Endothelial cell of umbilical vein (primary cell): ENCODE measurements at regions not wholly inside any gene's neighbourhood (a gene's known extent, or its start where the extent isn't known, plus 50 kb on each side); places are given as distances from the start of the nearest gene placed in this dataset.

Experiments used
- BruUV-seq: library from RNA; stranded (reverse); fragments of 400-500 nt; replicated peaks from 2 replicates; lab custom pipeline; 2021; lab: Mats Ljungman, UMichigan
- CTCF ChIA-PET: fragments of 300-600, 350-600 bp; sonication (Branson Sonifier 250); formaldehyde crosslinking; loops from one replicate; lab custom pipeline; 2021; ENCODE audit warnings: antibody characterized with exemption, inconsistent platforms; lab: Charles Lee
- POLR2A ChIA-PET: fragments of 300-600, 350-600 bp; sonication (Branson Sonifier 250); formaldehyde crosslinking; loops from one replicate; lab custom pipeline; 2021; ENCODE audit warnings: antibody characterized with exemption, inconsistent platforms; lab: Charles Lee
- DNase-seq: peaks from one replicate; pipeline ENCODE4 v3.0.0-alpha.2; 2011; ENCODE audit warnings: low read depth, low spot score
- FAIRE-seq: peaks from 2 replicates; lab custom pipeline; 2011; peaks lifted over from hg19 to GRCh38; lab: Jason Lieb, UNC
- H2AFZ ChIP-seq: 2 replicates; pipeline ENCODE4 v1.6.0; 2012; ENCODE audit warnings: low read depth, low read length, control low read depth, inconsistent platforms
- H3K27ac ChIP-seq: 2 replicates; pipeline ENCODE4 v1.5.1; 2011; ENCODE audit warnings: low read depth, mild to moderate bottlenecking, control low read depth, low read length, moderate library complexity; ENCODE audit not compliant: insufficient read depth
- H3K27me3 ChIP-seq, 2 experiments: 2 replicates each; pipeline versions ENCODE4 v1.6.0 to v1.6.1; 2011; ENCODE audit warnings: low read length in 2 of 2, mixed read lengths in 1 of 2; ENCODE audit not compliant: control insufficient read depth in 2 of 2, insufficient read depth in 2 of 2
- H3K36me3 ChIP-seq, 2 experiments: 2 replicates in 1 of 2; 3 replicates in 1 of 2; pipeline ENCODE4 v1.5.1; 2011; ENCODE audit warnings: low read length in 2 of 2, mild to moderate bottlenecking in 1 of 2, moderate library complexity in 1 of 2; ENCODE audit not compliant: control insufficient read depth in 2 of 2, insufficient read depth in 2 of 2; ENCODE audit errors: extremely low read depth in 1 of 2
- H3K4me1 ChIP-seq: 3 replicates; pipeline ENCODE4 v1.5.1; 2011; ENCODE audit warnings: mild to moderate bottlenecking, low read length; ENCODE audit not compliant: control insufficient read depth, insufficient read depth; ENCODE audit errors: extremely low read depth
- H3K4me2 ChIP-seq: 2 replicates; pipeline ENCODE4 v1.6.1; 2011; ENCODE audit warnings: low read length, control low read depth, mixed read lengths; ENCODE audit not compliant: insufficient read depth
- H3K4me3 ChIP-seq, 3 experiments: fragments of 200-600 bp in 1 of 3; sonication (generic), shearing (Covaris generic) in 1 of 3; replicated peaks in 1 of 3; 2 replicates each; pipeline ENCODE4 v1.5.1; 2011 to 2016; ENCODE audit warnings: control low read depth in 3 of 3, low read length in 3 of 3, mild to moderate bottlenecking in 2 of 3, inconsistent platforms in 1 of 3, low read depth in 1 of 3, moderate library complexity in 1 of 3; ENCODE audit not compliant: insufficient read depth in 1 of 3
- H3K79me2 ChIP-seq: 2 replicates; pipeline ENCODE4 v1.6.0; 2012; ENCODE audit warnings: low read length, inconsistent platforms; ENCODE audit not compliant: control insufficient read depth, insufficient read depth
- H3K9ac ChIP-seq: replicated peaks from 2 replicates; pipeline ENCODE3; 2011; ENCODE audit warnings: low read length, control low read depth; ENCODE audit not compliant: insufficient read depth; ENCODE audit errors: extremely low read depth
- H3K9me1 ChIP-seq: replicated peaks from 3 replicates; pipeline ENCODE4 v1.6.0; 2011; ENCODE audit warnings: mild to moderate bottlenecking, low read length; ENCODE audit not compliant: control insufficient read depth, insufficient read depth; ENCODE audit errors: extremely low read depth
- H3K9me3 ChIP-seq: replicated peaks from 2 replicates; pipeline ENCODE4 v1.5.1; 2012; ENCODE audit warnings: low read length, inconsistent platforms; ENCODE audit not compliant: control insufficient read depth, insufficient read depth
- H4K20me1 ChIP-seq: replicated peaks from 2 replicates; pipeline ENCODE3; 2011; ENCODE audit warnings: mild to moderate bottlenecking, low read length; ENCODE audit not compliant: control insufficient read depth, insufficient read depth; ENCODE audit errors: extremely low read depth
- EZH2 ChIP-seq: IDR thresholded peaks from 2 replicates; pipeline ENCODE4 v1.6.1; 2012; ENCODE audit warnings: borderline replicate concordance, low read depth, mild to moderate bottlenecking, moderate library complexity, low read length, inconsistent platforms; ENCODE audit not compliant: severe bottlenecking
- FOS ChIP-seq: IDR thresholded peaks from 2 replicates; pipeline ENCODE4 v1.6.1; 2011; ENCODE audit warnings: mild to moderate bottlenecking, low read length, moderate library complexity, borderline replicate concordance; ENCODE audit not compliant: insufficient read depth
- GATA2 ChIP-seq: IDR thresholded peaks from 2 replicates; pipeline ENCODE4 v1.7.0; 2011; ENCODE audit warnings: low read depth, mild to moderate bottlenecking, moderate library complexity, mixed read lengths, low read length; ENCODE audit not compliant: insufficient read length, insufficient read depth
- JUN ChIP-seq: IDR thresholded peaks from 2 replicates; pipeline ENCODE4 v1.6.1; 2011; ENCODE audit warnings: borderline replicate concordance, low read depth; ENCODE audit not compliant: insufficient read length, insufficient read depth
- MYC ChIP-seq: IDR thresholded peaks from one replicate; pipeline ENCODE4 v1.6.1; 2011; ENCODE audit warnings: mild to moderate bottlenecking, low read depth, low read length
- POLR2A ChIP-seq: IDR thresholded peaks from 2 replicates; pipeline ENCODE4 v1.6.1; 2012; ENCODE audit warnings: low read depth, mild to moderate bottlenecking, control low read depth, low read length
- POLR2AphosphoS5 ChIP-seq: IDR thresholded peaks from 2 replicates; pipeline ENCODE4 v1.6.1; 2012; ENCODE audit warnings: low read depth, mild to moderate bottlenecking, control low read depth, low read length, moderate library complexity; ENCODE audit not compliant: insufficient read depth
- dilution Hi-C: fragments of 300-500 bp; cut with MboI; formaldehyde crosslinking; loops from one replicate; pipeline ENCODE4 v1.15.0; 2019; ENCODE audit warnings: low sequenced_read_pairs; ENCODE audit not compliant: extremely low pct_ligation_motif_present
- intact Hi-C: fragments of 100-400 bp; cut with micrococcal nuclease; formaldehyde crosslinking; loops from one replicate; pipeline ENCODE4 v1.10.0; 2022
- TF ChIP-seq, protein P1 (sequence below): IDR thresholded peaks from 2 replicates; pipeline ENCODE4 v1.6.1; 2011; ENCODE audit not compliant: insufficient read depth, insufficient read length
- TF ChIP-seq, protein P2 (sequence below), 2 donors: IDR thresholded peaks; 1 replicate in 1 of 2; 2 replicates in 1 of 2; pipeline ENCODE4 v1.5.1; 2011; ENCODE audit warnings: low read length in 2 of 2, mild to moderate bottlenecking in 2 of 2, moderate library complexity in 2 of 2, control low read depth in 1 of 2, inconsistent platforms in 1 of 2, low read depth in 1 of 2; ENCODE audit not compliant: insufficient read depth in 1 of 2; ENCODE audit errors: extremely low read depth in 1 of 2

DNA sequence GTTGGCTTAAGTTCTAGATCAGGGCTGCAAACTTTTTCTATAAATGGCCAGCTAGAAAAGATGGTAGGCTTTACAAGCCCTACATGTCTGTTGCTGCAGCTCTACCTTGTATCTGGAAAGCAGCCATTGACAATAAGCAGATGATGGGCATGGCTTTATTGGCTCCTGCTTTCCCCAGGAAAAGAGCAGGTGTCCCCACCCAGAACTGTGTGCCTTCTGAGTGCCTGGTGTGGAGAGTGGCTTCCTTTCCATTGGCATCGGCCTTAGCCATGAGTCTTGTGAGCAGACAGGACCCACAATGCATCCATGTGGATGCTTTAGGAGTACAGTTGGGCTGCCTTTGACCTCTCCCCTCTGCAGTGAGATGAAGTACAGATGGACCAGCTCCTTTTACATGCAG lies 120.2 kb downstream of the CD8B2 start:
- CTCF ChIA-PET: no interaction called here
- no peak overlapping the region for H3K9ac ChIP-seq
- H3K4me1 ChIP-seq: no peaks in the 10 kb centered on the region
- no peaks in the 10 kb centered on the region for H3K27me3 ChIP-seq
- POLR2A ChIA-PET: no interaction called here
- no peak overlapping the region for H2AFZ ChIP-seq
- no peak overlapping the region for H3K4me3 ChIP-seq
- DNase-seq (no peak), FAIRE-seq (no peak)
- dilution Hi-C loops: no loop called here
- H3K9me3 ChIP-seq: no peaks in the 10 kb centered on the region
- H3K9me1 ChIP-seq: no peaks in the 10 kb centered on the region
- H3K36me3 ChIP-seq: no peaks in the 10 kb centered on the region
- no peak overlapping the region for H3K27ac ChIP-seq
- intact Hi-C loops: no loop called here
- H3K79me2 ChIP-seq: no peaks in the 10 kb centered on the region
- TF ChIP-seq POLR2A (no peak), GATA2 (no peak), EZH2 (no peak), JUN (no peak), MYC (no peak), POLR2AphosphoS5 (no peak), FOS (no peak)
- TF ChIP-seq, protein P1, sequence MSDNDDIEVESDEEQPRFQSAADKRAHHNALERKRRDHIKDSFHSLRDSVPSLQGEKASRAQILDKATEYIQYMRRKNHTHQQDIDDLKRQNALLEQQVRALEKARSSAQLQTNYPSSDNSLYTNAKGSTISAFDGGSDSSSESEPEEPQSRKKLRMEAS: no peak
- TF ChIP-seq, protein P2, sequence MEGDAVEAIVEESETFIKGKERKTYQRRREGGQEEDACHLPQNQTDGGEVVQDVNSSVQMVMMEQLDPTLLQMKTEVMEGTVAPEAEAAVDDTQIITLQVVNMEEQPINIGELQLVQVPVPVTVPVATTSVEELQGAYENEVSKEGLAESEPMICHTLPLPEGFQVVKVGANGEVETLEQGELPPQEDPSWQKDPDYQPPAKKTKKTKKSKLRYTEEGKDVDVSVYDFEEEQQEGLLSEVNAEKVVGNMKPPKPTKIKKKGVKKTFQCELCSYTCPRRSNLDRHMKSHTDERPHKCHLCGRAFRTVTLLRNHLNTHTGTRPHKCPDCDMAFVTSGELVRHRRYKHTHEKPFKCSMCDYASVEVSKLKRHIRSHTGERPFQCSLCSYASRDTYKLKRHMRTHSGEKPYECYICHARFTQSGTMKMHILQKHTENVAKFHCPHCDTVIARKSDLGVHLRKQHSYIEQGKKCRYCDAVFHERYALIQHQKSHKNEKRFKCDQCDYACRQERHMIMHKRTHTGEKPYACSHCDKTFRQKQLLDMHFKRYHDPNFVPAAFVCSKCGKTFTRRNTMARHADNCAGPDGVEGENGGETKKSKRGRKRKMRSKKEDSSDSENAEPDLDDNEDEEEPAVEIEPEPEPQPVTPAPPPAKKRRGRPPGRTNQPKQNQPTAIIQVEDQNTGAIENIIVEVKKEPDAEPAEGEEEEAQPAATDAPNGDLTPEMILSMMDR (IDR thresholded peaks at IDR 0.05; ENCODE audit: extremely low read depth in 1 of 2, insufficient read depth in 1 of 2, low read depth in 1 of 2, low read length in 2 of 2): no peak
- no peak overlapping the region for H3K4me2 ChIP-seq
- H4K20me1 ChIP-seq: no peaks in the 10 kb centered on the region
- no TSS peak for BruUV-seq
